ENCODE measurements at regions not wholly inside any gene's neighbourhood (a gene's known extent, or its start where the extent isn't known, plus 50 kb on each side); places are given as distances from the start of the nearest gene placed in this dataset.
"Not testable (repeated sequence)": the region's sequence is repeated elsewhere in the genome, so short reads cannot be mapped to it uniquely, and the experiment has no call there.

- no peak overlapping the region for H3K4me3 Mint-ChIP-seq
- no peak for ATAC-seq (ENCODE audit: low read depth)
These were observed 82.3 kb upstream of the DGKG start for GRCh38 chr3:186444288-186444687.

GRCh38 chr3:186442979-186443378 is 80.9 kb upstream of the DGKG start:
- H3K27me3 Mint-ChIP-seq; H3K36me3 ChIP-seq (replicated peaks in 1 of 2; ENCODE audit: control extremely low read depth in 1 of 2, control insufficient read depth in 1 of 2, extremely low read depth in 1 of 2, insufficient read depth in 2 of 2, low read length in 1 of 2); DNase-seq; CTCF ChIA-PET; H2AFZ ChIP-seq (ENCODE audit: insufficient read depth, low read depth, low read length, poor library complexity, severe bottlenecking); H3K4me1 ChIP-seq (ENCODE audit: control insufficient read depth in 2 of 2, insufficient read depth in 2 of 2, low read length in 2 of 2); ATAC-seq (ENCODE audit: low read depth); H3K9me3 Mint-ChIP-seq (ENCODE audit: insufficient read depth); H3K27ac Mint-ChIP-seq; H3K79me2 ChIP-seq (ENCODE audit: control insufficient read depth, insufficient read depth, low read length); H3K4me1 Mint-ChIP-seq; H3K4me3 Mint-ChIP-seq; H3K4me3 ChIP-seq (ENCODE audit: control extremely low read depth in 1 of 5, extremely low read depth in 1 of 5, insufficient read depth in 1 of 5, low read depth in 2 of 5, low read length in 4 of 5); H4K20me1 ChIP-seq (ENCODE audit: control insufficient read depth, insufficient read depth, low read length, poor library complexity, severe bottlenecking); POLR2A ChIA-PET; H3K27me3 ChIP-seq (replicated peaks in 1 of 4; ENCODE audit: control extremely low read depth in 1 of 4, control insufficient read depth in 3 of 4, insufficient read depth in 4 of 4, low read length in 3 of 4); H3K27ac ChIP-seq (ENCODE audit: low read length in 2 of 2); H3K4me2 ChIP-seq (replicated peaks; ENCODE audit: low read depth, low read length, poor library complexity, severe bottlenecking); H3K9ac ChIP-seq (ENCODE audit: low read length); intact Hi-C loops (cut with micrococcal nuclease); H3K9me3 ChIP-seq (ENCODE audit: control extremely low read depth in 1 of 3, control insufficient read depth in 2 of 3, insufficient read depth in 1 of 3, low read length in 2 of 3): not testable (repeated sequence)
- 90% methylated on average over 5 of the region's 9 CpGs for WGBS (ENCODE audit: insufficient coverage)

More at GRCh38 chr3:186444288-186444687, 82.3 kb upstream of the DGKG start:
- H3K9me3 ChIP-seq (ENCODE audit: control extremely low read depth in 1 of 3, control insufficient read depth in 2 of 3, insufficient read depth in 1 of 3, low read length in 2 of 3) = no peaks in the 10 kb centered on the region
- no peaks in the 10 kb centered on the region for H3K27me3 ChIP-seq (replicated peaks in 1 of 4; ENCODE audit: control extremely low read depth in 1 of 4, control insufficient read depth in 3 of 4, insufficient read depth in 4 of 4, low read length in 3 of 4)
- no peaks in the 10 kb centered on the region for H3K79me2 ChIP-seq (ENCODE audit: control insufficient read depth, insufficient read depth, low read length)
- Mint-ChIP-seq H3K4me1 (no peaks in the 10 kb centered on the region), H3K27ac (no peak overlapping the region), H3K9me3 (ENCODE audit: insufficient read depth) (no peaks in the 10 kb centered on the region), H3K27me3 (no peaks in the 10 kb centered on the region)
- no peaks in the 10 kb centered on the region for H3K4me1 ChIP-seq (ENCODE audit: control insufficient read depth in 2 of 2, insufficient read depth in 2 of 2, low read length in 2 of 2)
- H3K27ac ChIP-seq (ENCODE audit: low read length in 2 of 2) = no peak overlapping the region
- ChIA-PET CTCF (no interaction called here), POLR2A (no interaction called here)
- intact Hi-C loops (cut with micrococcal nuclease) = no loop called here
- DNase-seq = no peak
- TF ChIP-seq EZH2 (IDR thresholded peaks at IDR 0.05; ENCODE audit: borderline replicate concordance, insufficient read depth, low read depth, low read length, poor library complexity, severe bottlenecking) (no peak), CTCF (IDR thresholded peaks at IDR 0.05) (no peak)
- H3K4me3 ChIP-seq (ENCODE audit: control extremely low read depth in 1 of 5, extremely low read depth in 1 of 5, insufficient read depth in 1 of 5, low read depth in 2 of 5, low read length in 4 of 5) = no peak overlapping the region
- no peaks in the 10 kb centered on the region for H4K20me1 ChIP-seq (ENCODE audit: control insufficient read depth, insufficient read depth, low read length, poor library complexity, severe bottlenecking)
- H3K9ac ChIP-seq (ENCODE audit: low read length) = no peak overlapping the region
- no peaks in the 10 kb centered on the region for H3K36me3 ChIP-seq (replicated peaks in 1 of 2; ENCODE audit: control extremely low read depth in 1 of 2, control insufficient read depth in 1 of 2, extremely low read depth in 1 of 2, insufficient read depth in 2 of 2, low read length in 1 of 2)
- no peak overlapping the region for H2AFZ ChIP-seq (ENCODE audit: insufficient read depth, low read depth, low read length, poor library complexity, severe bottlenecking)
- H3K4me2 ChIP-seq (replicated peaks; ENCODE audit: low read depth, low read length, poor library complexity, severe bottlenecking) = no peak overlapping the region

Data from B cell (primary cell).